H9 (cell line): ENCODE measurements at regions not wholly inside any gene's neighbourhood (a gene's known extent, or its start where the extent isn't known, plus 50 kb on each side); places are given as distances from the start of the nearest gene placed in this dataset.

Experiments used
- DNase-seq: peaks from one replicate; pipeline ENCODE4 v3.0.0-alpha.2; 2017
- H2AFZ ChIP-seq: one replicate; pipeline ENCODE4 v1.6.1; 2013; ENCODE audit warnings: mild to moderate bottlenecking, low read length, control low read depth, moderate library complexity
- H2AK5ac ChIP-seq: 2 replicates; pipeline ENCODE4 v1.6.1; 2013; ENCODE audit warnings: low read length, control low read depth, mixed read lengths; ENCODE audit not compliant: insufficient read length
- H2BK120ac ChIP-seq: one replicate; pipeline ENCODE4 v1.6.1; 2013; ENCODE audit warnings: low read depth, mild to moderate bottlenecking, low read length, control low read depth, inconsistent platforms; ENCODE audit not compliant: poor library complexity, severe bottlenecking
- H2BK12ac ChIP-seq: 2 replicates; pipeline ENCODE4 v1.6.1; 2013; ENCODE audit warnings: low read length, control low read depth, mixed read lengths, low read depth; ENCODE audit not compliant: insufficient read length
- H2BK15ac ChIP-seq: 2 replicates; pipeline ENCODE4 v1.6.1; 2013; ENCODE audit warnings: low read depth, low read length, control low read depth
- H2BK20ac ChIP-seq: one replicate; pipeline ENCODE4 v1.6.1; 2013; ENCODE audit warnings: low read depth, mild to moderate bottlenecking, low read length, control low read depth, inconsistent platforms; ENCODE audit not compliant: poor library complexity, severe bottlenecking
- H2BK5ac ChIP-seq: 2 replicates; pipeline ENCODE4 v1.6.1; 2013; ENCODE audit warnings: low read length, control low read depth, mixed read lengths; ENCODE audit not compliant: insufficient read length
- H3K14ac ChIP-seq: 2 replicates; pipeline ENCODE4 v1.6.1; 2013; ENCODE audit warnings: low read length, control low read depth; ENCODE audit not compliant: insufficient read depth
- H3K18ac ChIP-seq: 2 replicates; pipeline ENCODE4 v1.6.1; 2013; ENCODE audit warnings: low read depth, mild to moderate bottlenecking, mixed read lengths, low read length, control low read depth; ENCODE audit not compliant: insufficient read length
- H3K23ac ChIP-seq: 2 replicates; pipeline ENCODE4 v1.6.1; 2013; ENCODE audit warnings: low read length, control low read depth, mixed read lengths, low read depth; ENCODE audit not compliant: insufficient read length
- H3K23me2 ChIP-seq: 2 replicates; pipeline ENCODE4 v1.6.1; 2013; ENCODE audit warnings: low read depth, mild to moderate bottlenecking, mixed read lengths, low read length, control low read depth; ENCODE audit not compliant: insufficient read length, poor library complexity, severe bottlenecking
- H3K27ac ChIP-seq: 2 replicates; pipeline ENCODE4 v1.5.1; 2013; ENCODE audit warnings: low read length, control low read depth, mixed read lengths, low read depth; ENCODE audit not compliant: insufficient read length
- H3K27me3 ChIP-seq: 2 replicates; pipeline ENCODE4 v1.6.1; 2013; ENCODE audit warnings: low read length, control low read depth, inconsistent platforms; ENCODE audit not compliant: insufficient read depth
- H3K4ac ChIP-seq: 2 replicates; pipeline ENCODE4 v1.6.1; 2013; ENCODE audit warnings: low read depth, mild to moderate bottlenecking, control low read depth, inconsistent platforms, low read length, moderate library complexity
- H3K4me1 ChIP-seq: 2 replicates; pipeline ENCODE4 v1.6.1; 2013; ENCODE audit warnings: low read length, control low read depth, inconsistent platforms; ENCODE audit not compliant: insufficient read depth
- H3K4me2 ChIP-seq: 2 replicates; pipeline ENCODE4 v1.6.1; 2013; ENCODE audit warnings: low read length, control low read depth, mixed read lengths; ENCODE audit not compliant: insufficient read length, insufficient read depth
- H3K56ac ChIP-seq: 2 replicates; pipeline ENCODE4 v1.6.1; 2013; ENCODE audit warnings: low read depth, mild to moderate bottlenecking, mixed read lengths, low read length, control low read depth; ENCODE audit not compliant: insufficient read length
- H3K79me1 ChIP-seq: 2 replicates; pipeline ENCODE4 v1.6.1; 2013; ENCODE audit warnings: low read depth, mild to moderate bottlenecking, moderate library complexity, low read length, control low read depth, inconsistent platforms; ENCODE audit not compliant: insufficient read depth, poor library complexity, severe bottlenecking
- H3K79me2 ChIP-seq: 2 replicates; pipeline ENCODE4 v1.6.1; 2013; ENCODE audit warnings: low read length, control low read depth, inconsistent platforms; ENCODE audit not compliant: insufficient read depth
- H3K9ac ChIP-seq: 2 replicates; pipeline ENCODE4 v1.6.1; 2013; ENCODE audit warnings: low read length, control low read depth, mixed read lengths; ENCODE audit not compliant: insufficient read length; ENCODE audit errors: extremely low read depth
- H3K9me3 ChIP-seq: one replicate; pipeline ENCODE4 v1.6.1; 2013; ENCODE audit warnings: low read depth, low read length, inconsistent platforms; ENCODE audit not compliant: control insufficient read depth
- H3T11ph ChIP-seq: one replicate; pipeline ENCODE4 v1.6.1; 2013; ENCODE audit warnings: mild to moderate bottlenecking, low read length, control low read depth, inconsistent platforms
- H4K20me1 ChIP-seq: one replicate; pipeline ENCODE4 v1.6.1; 2013; ENCODE audit not compliant: control insufficient read depth, insufficient read length, insufficient read depth
- H4K5ac ChIP-seq: 2 replicates; pipeline ENCODE4 v1.6.1; 2013; ENCODE audit warnings: low read depth, mild to moderate bottlenecking, mixed read lengths, low read length, control low read depth; ENCODE audit not compliant: insufficient read length
- H4K8ac ChIP-seq: replicated peaks from 2 replicates; pipeline ENCODE4 v1.6.1; 2013; ENCODE audit warnings: low read length, control low read depth, mixed read lengths, low read depth; ENCODE audit not compliant: insufficient read length
- H4K91ac ChIP-seq: 2 replicates; pipeline ENCODE4 v1.6.1; 2013; ENCODE audit warnings: low read depth, mild to moderate bottlenecking, moderate library complexity, mixed read lengths, low read length, control low read depth; ENCODE audit not compliant: insufficient read length
- H3K27ac Mint-ChIP-seq, 3 experiments: 2 replicates in 2 of 3; 3 replicates in 1 of 3; pipeline ENCODE4 v1.8.0; 2020 to 2021; ENCODE audit warnings: mixed read lengths in 3 of 3, mild to moderate bottlenecking in 1 of 3, moderate library complexity in 1 of 3
- H3K27me3 Mint-ChIP-seq: 2 replicates; pipeline ENCODE4 v1.8.0; 2021; ENCODE audit warnings: low read depth, mild to moderate bottlenecking, moderate library complexity, mixed read lengths
- H3K36me3 Mint-ChIP-seq, 3 experiments: 2 replicates in 2 of 3; 3 replicates in 1 of 3; pipeline ENCODE4 v1.8.0; 2020 to 2021; ENCODE audit warnings: low read depth in 3 of 3, mixed read lengths in 3 of 3; ENCODE audit not compliant: insufficient read depth in 1 of 3
- H3K4me1 Mint-ChIP-seq, 2 experiments: 2 replicates each; pipeline ENCODE4 v1.8.0; 2020; ENCODE audit warnings: mixed read lengths in 2 of 2
- H3K4me3 Mint-ChIP-seq, 2 experiments: 2 replicates in 1 of 2; 3 replicates in 1 of 2; pipeline ENCODE4 v1.8.0; 2020 to 2021; ENCODE audit warnings: mild to moderate bottlenecking in 2 of 2, mixed read lengths in 2 of 2, moderate library complexity in 1 of 2
- H3K9me3 Mint-ChIP-seq, 2 experiments: 2 replicates in 1 of 2; 3 replicates in 1 of 2; pipeline ENCODE4 v1.8.0; 2020; ENCODE audit warnings: mild to moderate bottlenecking in 2 of 2, mixed read lengths in 2 of 2, moderate library complexity in 1 of 2
- WGBS: extraction: QIAGEN DNeasy Blood & Tissue Kit; methylation state at CpG from one replicate; pipeline ENCODE4 v1.1.7; 2013; ENCODE audit warnings: missing lambda C conversion rate, low lambda C conversion rate, mixed read lengths; ENCODE audit not compliant: insufficient read length; ENCODE audit errors: extremely low coverage; 5-methylcytosine and 5-hydroxymethylcytosine counted together
- TF ChIP-seq, protein P1 (sequence below): fragments of 200-600 bp; sonication (generic); conservative IDR thresholded peaks from 3 replicates; pipeline ENCODE4 v1.8.0; 2021; ENCODE audit warnings: antibody characterized with exemption, mild to moderate bottlenecking

DNA sequence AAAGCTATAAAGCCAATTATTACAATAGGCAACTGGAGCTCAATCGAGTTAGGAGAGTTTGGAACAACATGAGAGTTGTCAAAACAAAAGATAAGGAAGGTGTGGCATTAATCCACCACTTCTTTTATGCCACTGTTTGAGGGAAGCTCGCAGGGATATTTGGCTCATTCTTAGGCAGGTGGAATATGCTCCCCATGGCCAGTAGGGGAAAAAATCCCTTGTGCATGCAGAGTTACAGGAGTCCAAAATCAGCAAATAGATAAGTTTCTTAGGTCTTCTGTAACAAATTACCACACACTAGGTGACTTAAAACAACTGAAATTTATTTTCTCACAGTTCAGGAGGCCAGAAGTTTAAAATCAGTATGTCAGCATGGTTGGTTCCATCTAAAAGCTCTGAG lies 135.4 kb upstream of the SYNPR start:
- Histone ChIP-seq H3K18ac (no peak overlapping the region), H4K8ac (no peak overlapping the region), H3K79me2 (no peaks in the 10 kb centered on the region), H3K9ac (no peak overlapping the region), H4K20me1 (no peaks in the 10 kb centered on the region), H4K91ac (no peak overlapping the region), H3K4ac (no peak overlapping the region), H3K27ac (no peak overlapping the region), H3K23ac (no peak overlapping the region), H3T11ph (no peak overlapping the region), H2BK20ac (no peak overlapping the region), H3K14ac (no peak overlapping the region), H3K56ac (no peak overlapping the region), H3K79me1 (no peaks in the 10 kb centered on the region), H2AK5ac (no peak overlapping the region), H3K27me3 (no peaks in the 10 kb centered on the region), H2AFZ (no peak overlapping the region), H3K4me1 (no peaks in the 10 kb centered on the region), H3K23me2 (no peaks in the 10 kb centered on the region), H2BK15ac (no peak overlapping the region), H4K5ac (no peak overlapping the region), H3K9me3 (no peaks in the 10 kb centered on the region), H3K4me2 (no peak overlapping the region), H2BK120ac (no peak overlapping the region), H2BK5ac (no peak overlapping the region), H2BK12ac (no peak overlapping the region)
- Mint-ChIP-seq H3K9me3 (peaks cover 2 to 4% of the 10 kb centered on the region in 2 experiments; a peak in 3 of 5 replicates), H3K36me3 (peaks cover 1 to 4% (median 2%) of the 10 kb centered on the region in 3 experiments; a peak in 4 of 7 replicates), H3K4me3 (no peak overlapping the region), H3K27ac (no peak overlapping the region), H3K27me3 (no peaks in the 10 kb centered on the region), H3K4me1 (no peaks in the 10 kb centered on the region)
- DNase-seq: no peak
- WGBS: no CpG with 5 or more reads among the region's 2 CpGs
- TF ChIP-seq, protein P1, sequence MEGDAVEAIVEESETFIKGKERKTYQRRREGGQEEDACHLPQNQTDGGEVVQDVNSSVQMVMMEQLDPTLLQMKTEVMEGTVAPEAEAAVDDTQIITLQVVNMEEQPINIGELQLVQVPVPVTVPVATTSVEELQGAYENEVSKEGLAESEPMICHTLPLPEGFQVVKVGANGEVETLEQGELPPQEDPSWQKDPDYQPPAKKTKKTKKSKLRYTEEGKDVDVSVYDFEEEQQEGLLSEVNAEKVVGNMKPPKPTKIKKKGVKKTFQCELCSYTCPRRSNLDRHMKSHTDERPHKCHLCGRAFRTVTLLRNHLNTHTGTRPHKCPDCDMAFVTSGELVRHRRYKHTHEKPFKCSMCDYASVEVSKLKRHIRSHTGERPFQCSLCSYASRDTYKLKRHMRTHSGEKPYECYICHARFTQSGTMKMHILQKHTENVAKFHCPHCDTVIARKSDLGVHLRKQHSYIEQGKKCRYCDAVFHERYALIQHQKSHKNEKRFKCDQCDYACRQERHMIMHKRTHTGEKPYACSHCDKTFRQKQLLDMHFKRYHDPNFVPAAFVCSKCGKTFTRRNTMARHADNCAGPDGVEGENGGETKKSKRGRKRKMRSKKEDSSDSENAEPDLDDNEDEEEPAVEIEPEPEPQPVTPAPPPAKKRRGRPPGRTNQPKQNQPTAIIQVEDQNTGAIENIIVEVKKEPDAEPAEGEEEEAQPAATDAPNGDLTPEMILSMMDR: peak; percentile 48; the same call in 2 of the 3 replicates
